ENCODE measurements at regions not wholly inside any gene's neighbourhood (a gene's known extent, or its start where the extent isn't known, plus 50 kb on each side); places are given as distances from the start of the nearest gene placed in this dataset.

- Histone ChIP-seq H3K9ac (replicated peaks; ENCODE audit: extremely low read depth, insufficient read depth, low read length) (no peak overlapping the region), H3K27ac (ENCODE audit: insufficient read depth, low read depth, low read length) (no peak overlapping the region), H2AFZ (ENCODE audit: low read depth, low read length) (no peak overlapping the region), H3K79me2 (ENCODE audit: control insufficient read depth, insufficient read depth, low read length) (no peaks in the 10 kb centered on the region), H3K9me1 (replicated peaks; ENCODE audit: control insufficient read depth, extremely low read depth, insufficient read depth, low read length) (no peaks in the 10 kb centered on the region), H3K36me3 (ENCODE audit: control insufficient read depth in 2 of 2, extremely low read depth in 1 of 2, insufficient read depth in 2 of 2, low read length in 2 of 2) (no peaks in the 10 kb centered on the region), H3K4me1 (ENCODE audit: control insufficient read depth, extremely low read depth, insufficient read depth, low read length) (no peaks in the 10 kb centered on the region), H3K9me3 (replicated peaks; ENCODE audit: control insufficient read depth, insufficient read depth, low read length) (no peaks in the 10 kb centered on the region), H4K20me1 (replicated peaks; ENCODE audit: control insufficient read depth, extremely low read depth, insufficient read depth, low read length) (no peaks in the 10 kb centered on the region), H3K27me3 (ENCODE audit: control insufficient read depth in 2 of 2, insufficient read depth in 2 of 2, low read length in 2 of 2) (no peaks in the 10 kb centered on the region), H3K4me2 (ENCODE audit: insufficient read depth, low read length) (no peak overlapping the region), H3K4me3 (replicated peaks in 1 of 3; ENCODE audit: insufficient read depth in 1 of 3, low read depth in 1 of 3, low read length in 3 of 3) (no peak overlapping the region)
- intact Hi-C loops (cut with micrococcal nuclease): no loop called here
- BruUV-seq (replicated peaks): no TSS peak
- no peak for DNase-seq (ENCODE audit: low read depth, low spot score)
- CTCF ChIA-PET: no interaction called here
- POLR2A ChIA-PET: no interaction called here
- TF ChIP-seq, protein P1, sequence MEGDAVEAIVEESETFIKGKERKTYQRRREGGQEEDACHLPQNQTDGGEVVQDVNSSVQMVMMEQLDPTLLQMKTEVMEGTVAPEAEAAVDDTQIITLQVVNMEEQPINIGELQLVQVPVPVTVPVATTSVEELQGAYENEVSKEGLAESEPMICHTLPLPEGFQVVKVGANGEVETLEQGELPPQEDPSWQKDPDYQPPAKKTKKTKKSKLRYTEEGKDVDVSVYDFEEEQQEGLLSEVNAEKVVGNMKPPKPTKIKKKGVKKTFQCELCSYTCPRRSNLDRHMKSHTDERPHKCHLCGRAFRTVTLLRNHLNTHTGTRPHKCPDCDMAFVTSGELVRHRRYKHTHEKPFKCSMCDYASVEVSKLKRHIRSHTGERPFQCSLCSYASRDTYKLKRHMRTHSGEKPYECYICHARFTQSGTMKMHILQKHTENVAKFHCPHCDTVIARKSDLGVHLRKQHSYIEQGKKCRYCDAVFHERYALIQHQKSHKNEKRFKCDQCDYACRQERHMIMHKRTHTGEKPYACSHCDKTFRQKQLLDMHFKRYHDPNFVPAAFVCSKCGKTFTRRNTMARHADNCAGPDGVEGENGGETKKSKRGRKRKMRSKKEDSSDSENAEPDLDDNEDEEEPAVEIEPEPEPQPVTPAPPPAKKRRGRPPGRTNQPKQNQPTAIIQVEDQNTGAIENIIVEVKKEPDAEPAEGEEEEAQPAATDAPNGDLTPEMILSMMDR (IDR thresholded peaks at IDR 0.05; ENCODE audit: extremely low read depth in 1 of 2, insufficient read depth in 1 of 2, low read depth in 1 of 2, low read length in 2 of 2): no peak
- TF ChIP-seq FOS (IDR thresholded peaks at IDR 0.05; ENCODE audit: borderline replicate concordance, insufficient read depth, low read length) (no peak), MYC (IDR thresholded peaks at IDR 0.05; ENCODE audit: low read depth, low read length) (no peak), JUN (IDR thresholded peaks at IDR 0.05; ENCODE audit: borderline replicate concordance, insufficient read depth, insufficient read length, low read depth) (no peak), MAX (IDR thresholded peaks at IDR 0.05; ENCODE audit: insufficient read depth, insufficient read length) (no peak), POLR2AphosphoS5 (IDR thresholded peaks at IDR 0.05; ENCODE audit: insufficient read depth, low read depth, low read length) (no peak), EZH2 (IDR thresholded peaks at IDR 0.05; ENCODE audit: borderline replicate concordance, low read depth, low read length, severe bottlenecking) (no peak), POLR2A (IDR thresholded peaks at IDR 0.05; ENCODE audit: low read depth, low read length) (no peak), GATA2 (IDR thresholded peaks at IDR 0.05; ENCODE audit: insufficient read depth, insufficient read length, low read depth, low read length) (no peak)
- FAIRE-seq: no peak
- dilution Hi-C loops (cut with MboI; ENCODE audit: extremely low pct_ligation_motif_present, low sequenced_read_pairs): no loop called here
Observed at GRCh38 chrX:51406688-51407519, 74.3 kb downstream of the NUDT10 start.
